SK-N-SH (cell line): ENCODE measurements at regions not wholly inside any gene's neighbourhood (a gene's known extent, or its start where the extent isn't known, plus 50 kb on each side); places are given as distances from the start of the nearest gene placed in this dataset.

ENCODE experiments used
- CHD2 ChIP-seq: fragments of 150-350 bp; IDR thresholded peaks from 2 replicates; pipeline ENCODE4 v1.6.1; 2018; ENCODE audit warnings: low read length; ENCODE audit not compliant: partially characterized antibody
- CTCF ChIP-seq: fragments of 200-600 bp; sonication (generic); IDR thresholded peaks from 2 replicates; pipeline ENCODE4 v1.6.1; 2017; ENCODE audit warnings: antibody characterized with exemption, mild to moderate bottlenecking, moderate library complexity
- EZH2phosphoT487 ChIP-seq: fragments of 200-600 bp; sonication (generic); IDR thresholded peaks from 2 replicates; pipeline ENCODE4 v1.6.1; 2017; ENCODE audit warnings: low read depth, mixed run types, mild to moderate bottlenecking, antibody characterized with exemption, moderate library complexity, borderline replicate concordance
- FOXM1 ChIP-seq: IDR thresholded peaks from 2 replicates; pipeline ENCODE4 v1.4.0; 2012; ENCODE audit warnings: low read depth, mild to moderate bottlenecking
- IRF3 ChIP-seq: fragments of 150-350 bp; IDR thresholded peaks from 2 replicates; pipeline ENCODE4 v1.6.1; 2016; ENCODE audit warnings: mild to moderate bottlenecking, low read depth, low read length
- JUND ChIP-seq: IDR thresholded peaks from 2 replicates; pipeline ENCODE4 v1.4.0; 2012
- MEF2A ChIP-seq: IDR thresholded peaks from 2 replicates; pipeline ENCODE4 v1.4.0; 2012; ENCODE audit warnings: low read depth, borderline replicate concordance
- NFIC ChIP-seq: IDR thresholded peaks from 2 replicates; pipeline ENCODE4 v1.4.0; 2012; ENCODE audit warnings: borderline replicate concordance
- REST ChIP-seq: IDR thresholded peaks from 2 replicates; pipeline ENCODE4 v1.6.1; 2012; ENCODE audit warnings: mild to moderate bottlenecking, low read depth, low read length, moderate library complexity
- RFX5 ChIP-seq: IDR thresholded peaks from 2 replicates; pipeline ENCODE4 v1.6.1; 2012; ENCODE audit warnings: mild to moderate bottlenecking, improper control_type of control experiment, low read length
- TAF1 ChIP-seq: IDR thresholded peaks from 2 replicates; pipeline ENCODE4 v1.6.1; 2012; ENCODE audit warnings: low read depth, mild to moderate bottlenecking, low read length, moderate library complexity, borderline replicate concordance
- USF2 ChIP-seq: fragments of 150-350 bp; IDR thresholded peaks from 2 replicates; pipeline ENCODE4 v1.6.1; 2017; ENCODE audit warnings: antibody characterized with exemption, low read length, low read depth, borderline replicate concordance

GRCh38 chr1:209224886-209225285 is 358.6 kb upstream of the CAMK1G start:
- TF ChIP-seq MEF2A: no peak
- no peak for TF ChIP-seq CTCF
- TF ChIP-seq RFX5: no peak
- TF ChIP-seq REST: no peak
- no peak for TF ChIP-seq IRF3
- TF ChIP-seq JUND: no peak
- no peak for TF ChIP-seq USF2
- no peak for TF ChIP-seq EZH2phosphoT487
- no peak for TF ChIP-seq FOXM1
- TF ChIP-seq NFIC: no peak
- no peak for TF ChIP-seq CHD2
- TF ChIP-seq TAF1: no peak
